ENCODE measurements at regions not wholly inside any gene's neighbourhood (a gene's known extent, or its start where the extent isn't known, plus 50 kb on each side); places are given as distances from the start of the nearest gene placed in this dataset.

GRCh38 chr13:40189898-40190630 lies 476.4 kb downstream of the FOXO1 start:
- Mint-ChIP-seq H3K9me3 (no peaks in the 10 kb centered on the region), H3K36me3 (ENCODE audit: low read depth) (no peaks in the 10 kb centered on the region), H3K27ac (no peak overlapping the region), H3K4me3 (no peak overlapping the region), H3K4me1 (peaks cover 28% of the 10 kb centered on the region), H3K27me3 (ENCODE audit: insufficient read depth, low read depth, poor library complexity) (peaks cover 3% of the 10 kb centered on the region)
- DNase-seq (ENCODE audit: low spot score), result no peak
- H3K4me1 ChIP-seq (ENCODE audit: insufficient read depth), result peaks cover 9% of the 10 kb centered on the region; the same call in 1 of the 2 replicates
- H4K20me1 ChIP-seq (replicated peaks; ENCODE audit: insufficient read depth), result no peaks in the 10 kb centered on the region
- H3K4me3 ChIP-seq, result no peak overlapping the region
- no peaks in the 10 kb centered on the region for H3K9me2 ChIP-seq (ENCODE audit: insufficient read depth)
- H3K4me2 ChIP-seq, result no peak overlapping the region
- H3K27ac ChIP-seq (ENCODE audit: low read depth), result no peak overlapping the region
- H3K27me3 ChIP-seq (ENCODE audit: insufficient read depth), result no peaks in the 10 kb centered on the region
- TF ChIP-seq ZNF331 (CRISPR knock-in tag; IDR thresholded peaks at IDR 0.05; ENCODE audit: low read depth), result no peak
- no peak for TF ChIP-seq EZH2 (IDR thresholded peaks at IDR 0.05; ENCODE audit: low read depth, unreplicated experiment)
- TF ChIP-seq STAT1 (IDR thresholded peaks at IDR 0.05; ENCODE audit: unreplicated experiment), result no peak
- TF ChIP-seq REST (IDR thresholded peaks at IDR 0.05; ENCODE audit: unreplicated experiment), result no peak
- TF ChIP-seq POLR2AphosphoS5 (IDR thresholded peaks at IDR 0.05; ENCODE audit: low read depth), result no peak
- H3F3A ChIP-seq (replicated peaks; ENCODE audit: low read depth), result no peaks in the 10 kb centered on the region
- H2AFZ ChIP-seq, result peak overlapping the region; percentile 47; the same call in 1 of the 2 replicates
- H3K36me3 ChIP-seq (ENCODE audit: insufficient read depth), result no peaks in the 10 kb centered on the region
- no peaks in the 10 kb centered on the region for H3K79me2 ChIP-seq (replicated peaks; ENCODE audit: insufficient read depth)
- ATAC-seq, result peak; percentile 46

- peak overlapping the region; percentile 47; the same call in 1 of the 2 replicates for H2AFZ ChIP-seq
- ATAC-seq, result no peak
- TF ChIP-seq ZNF331 (CRISPR knock-in tag; IDR thresholded peaks at IDR 0.05; ENCODE audit: low read depth) (no peak), ZNF114 (CRISPR knock-in tag; IDR thresholded peaks at IDR 0.05) (no peak), EZH2phosphoT487 (IDR thresholded peaks at IDR 0.05; ENCODE audit: unreplicated experiment) (no peak), POLR2AphosphoS5 (IDR thresholded peaks at IDR 0.05; ENCODE audit: low read depth) (no peak)
- TF ChIP-seq, protein P1, sequence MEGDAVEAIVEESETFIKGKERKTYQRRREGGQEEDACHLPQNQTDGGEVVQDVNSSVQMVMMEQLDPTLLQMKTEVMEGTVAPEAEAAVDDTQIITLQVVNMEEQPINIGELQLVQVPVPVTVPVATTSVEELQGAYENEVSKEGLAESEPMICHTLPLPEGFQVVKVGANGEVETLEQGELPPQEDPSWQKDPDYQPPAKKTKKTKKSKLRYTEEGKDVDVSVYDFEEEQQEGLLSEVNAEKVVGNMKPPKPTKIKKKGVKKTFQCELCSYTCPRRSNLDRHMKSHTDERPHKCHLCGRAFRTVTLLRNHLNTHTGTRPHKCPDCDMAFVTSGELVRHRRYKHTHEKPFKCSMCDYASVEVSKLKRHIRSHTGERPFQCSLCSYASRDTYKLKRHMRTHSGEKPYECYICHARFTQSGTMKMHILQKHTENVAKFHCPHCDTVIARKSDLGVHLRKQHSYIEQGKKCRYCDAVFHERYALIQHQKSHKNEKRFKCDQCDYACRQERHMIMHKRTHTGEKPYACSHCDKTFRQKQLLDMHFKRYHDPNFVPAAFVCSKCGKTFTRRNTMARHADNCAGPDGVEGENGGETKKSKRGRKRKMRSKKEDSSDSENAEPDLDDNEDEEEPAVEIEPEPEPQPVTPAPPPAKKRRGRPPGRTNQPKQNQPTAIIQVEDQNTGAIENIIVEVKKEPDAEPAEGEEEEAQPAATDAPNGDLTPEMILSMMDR (conservative IDR thresholded peaks at IDR 0.05; ENCODE audit: low read depth in 2 of 2), result no peak
- TF ChIP-seq, protein P2, sequence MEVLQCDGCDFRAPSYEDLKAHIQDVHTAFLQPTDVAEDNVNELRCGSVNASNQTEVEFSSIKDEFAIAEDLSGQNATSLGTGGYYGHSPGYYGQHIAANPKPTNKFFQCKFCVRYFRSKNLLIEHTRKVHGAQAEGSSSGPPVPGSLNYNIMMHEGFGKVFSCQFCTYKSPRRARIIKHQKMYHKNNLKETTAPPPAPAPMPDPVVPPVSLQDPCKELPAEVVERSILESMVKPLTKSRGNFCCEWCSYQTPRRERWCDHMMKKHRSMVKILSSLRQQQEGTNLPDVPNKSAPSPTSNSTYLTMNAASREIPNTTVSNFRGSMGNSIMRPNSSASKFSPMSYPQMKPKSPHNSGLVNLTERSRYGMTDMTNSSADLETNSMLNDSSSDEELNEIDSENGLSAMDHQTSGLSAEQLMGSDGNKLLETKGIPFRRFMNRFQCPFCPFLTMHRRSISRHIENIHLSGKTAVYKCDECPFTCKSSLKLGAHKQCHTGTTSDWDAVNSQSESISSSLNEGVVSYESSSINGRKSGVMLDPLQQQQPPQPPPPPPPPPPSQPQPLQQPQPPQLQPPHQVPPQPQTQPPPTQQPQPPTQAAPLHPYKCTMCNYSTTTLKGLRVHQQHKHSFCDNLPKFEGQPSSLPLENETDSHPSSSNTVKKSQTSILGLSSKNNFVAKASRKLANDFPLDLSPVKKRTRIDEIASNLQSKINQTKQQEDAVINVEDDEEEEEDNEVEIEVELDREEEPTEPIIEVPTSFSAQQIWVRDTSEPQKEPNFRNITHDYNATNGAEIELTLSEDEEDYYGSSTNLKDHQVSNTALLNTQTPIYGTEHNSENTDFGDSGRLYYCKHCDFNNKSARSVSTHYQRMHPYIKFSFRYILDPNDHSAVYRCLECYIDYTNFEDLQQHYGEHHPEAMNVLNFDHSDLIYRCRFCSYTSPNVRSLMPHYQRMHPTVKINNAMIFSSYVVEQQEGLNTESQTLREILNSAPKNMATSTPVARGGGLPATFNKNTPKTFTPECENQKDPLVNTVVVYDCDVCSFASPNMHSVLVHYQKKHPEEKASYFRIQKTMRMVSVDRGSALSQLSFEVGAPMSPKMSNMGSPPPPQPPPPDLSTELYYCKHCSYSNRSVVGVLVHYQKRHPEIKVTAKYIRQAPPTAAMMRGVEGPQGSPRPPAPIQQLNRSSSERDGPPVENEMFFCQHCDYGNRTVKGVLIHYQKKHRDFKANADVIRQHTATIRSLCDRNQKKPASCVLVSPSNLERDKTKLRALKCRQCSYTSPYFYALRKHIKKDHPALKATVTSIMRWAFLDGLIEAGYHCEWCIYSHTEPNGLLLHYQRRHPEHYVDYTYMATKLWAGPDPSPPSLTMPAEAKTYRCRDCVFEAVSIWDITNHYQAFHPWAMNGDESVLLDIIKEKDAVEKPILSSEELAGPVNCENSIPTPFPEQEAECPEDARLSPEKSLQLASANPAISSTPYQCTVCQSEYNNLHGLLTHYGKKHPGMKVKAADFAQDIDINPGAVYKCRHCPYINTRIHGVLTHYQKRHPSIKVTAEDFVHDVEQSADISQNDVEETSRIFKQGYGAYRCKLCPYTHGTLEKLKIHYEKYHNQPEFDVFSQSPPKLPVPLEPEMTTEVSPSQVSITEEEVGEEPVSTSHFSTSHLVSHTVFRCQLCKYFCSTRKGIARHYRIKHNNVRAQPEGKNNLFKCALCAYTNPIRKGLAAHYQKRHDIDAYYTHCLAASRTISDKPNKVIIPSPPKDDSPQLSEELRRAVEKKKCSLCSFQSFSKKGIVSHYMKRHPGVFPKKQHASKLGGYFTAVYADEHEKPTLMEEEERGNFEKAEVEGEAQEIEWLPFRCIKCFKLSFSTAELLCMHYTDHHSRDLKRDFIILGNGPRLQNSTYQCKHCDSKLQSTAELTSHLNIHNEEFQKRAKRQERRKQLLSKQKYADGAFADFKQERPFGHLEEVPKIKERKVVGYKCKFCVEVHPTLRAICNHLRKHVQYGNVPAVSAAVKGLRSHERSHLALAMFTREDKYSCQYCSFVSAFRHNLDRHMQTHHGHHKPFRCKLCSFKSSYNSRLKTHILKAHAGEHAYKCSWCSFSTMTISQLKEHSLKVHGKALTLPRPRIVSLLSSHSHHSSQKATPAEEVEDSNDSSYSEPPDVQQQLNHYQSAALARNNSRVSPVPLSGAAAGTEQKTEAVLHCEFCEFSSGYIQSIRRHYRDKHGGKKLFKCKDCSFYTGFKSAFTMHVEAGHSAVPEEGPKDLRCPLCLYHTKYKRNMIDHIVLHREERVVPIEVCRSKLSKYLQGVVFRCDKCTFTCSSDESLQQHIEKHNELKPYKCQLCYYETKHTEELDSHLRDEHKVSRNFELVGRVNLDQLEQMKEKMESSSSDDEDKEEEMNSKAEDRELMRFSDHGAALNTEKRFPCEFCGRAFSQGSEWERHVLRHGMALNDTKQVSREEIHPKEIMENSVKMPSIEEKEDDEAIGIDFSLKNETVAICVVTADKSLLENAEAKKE (CRISPR knock-in tag; IDR thresholded peaks at IDR 0.05), result no peak
These were observed 475.8 kb downstream of the FOXO1 start for GRCh38 chr13:40190641-40191100.

More at GRCh38 chr13:40190641-40191100, 475.8 kb downstream of the FOXO1 start:
- peaks cover 3% of the 10 kb centered on the region for H3K27me3 Mint-ChIP-seq (ENCODE audit: insufficient read depth, low read depth, poor library complexity)
- Histone ChIP-seq H3K4me3 (no peak overlapping the region), H3K4me2 (no peak overlapping the region), H3K36me3 (ENCODE audit: insufficient read depth) (no peaks in the 10 kb centered on the region), H3F3A (replicated peaks; ENCODE audit: low read depth) (no peaks in the 10 kb centered on the region), H3K79me2 (replicated peaks; ENCODE audit: insufficient read depth) (no peaks in the 10 kb centered on the region), H3K4me1 (ENCODE audit: insufficient read depth) (peaks cover 9% of the 10 kb centered on the region; the same call in 1 of the 2 replicates), H4K20me1 (replicated peaks; ENCODE audit: insufficient read depth) (no peaks in the 10 kb centered on the region), H3K9me2 (ENCODE audit: insufficient read depth) (no peaks in the 10 kb centered on the region), H3K27ac (ENCODE audit: low read depth) (no peak overlapping the region), H3K27me3 (ENCODE audit: insufficient read depth) (no peaks in the 10 kb centered on the region)
- DNase-seq (ENCODE audit: low spot score), result no peak
- H3K27ac Mint-ChIP-seq, result no peak overlapping the region
- no peaks in the 10 kb centered on the region for H3K9me3 Mint-ChIP-seq
- peaks cover 28% of the 10 kb centered on the region for H3K4me1 Mint-ChIP-seq
- no peak overlapping the region for H3K4me3 Mint-ChIP-seq
- no peaks in the 10 kb centered on the region for H3K36me3 Mint-ChIP-seq (ENCODE audit: low read depth)

Data from GM23338 (cell line).